Osteocyte (in vitro differentiated cells): ENCODE measurements at regions not wholly inside any gene's neighbourhood (a gene's known extent, or its start where the extent isn't known, plus 50 kb on each side); places are given as distances from the start of the nearest gene placed in this dataset.
"Not testable (repeated sequence)": the region's sequence is repeated elsewhere in the genome, so short reads cannot be mapped to it uniquely, and the experiment has no call there.

Source experiments
- DNase-seq: peaks from one replicate; pipeline ENCODE4 v3.0.0; 2021; ENCODE audit warnings: mixed read lengths; ENCODE audit not compliant: unreplicated experiment; ENCODE audit errors: extremely low spot score
- H3K27ac Mint-ChIP-seq: one replicate; pipeline ENCODE4 v1.8.0; 2021; ENCODE audit warnings: mild to moderate bottlenecking, mixed read lengths; ENCODE audit not compliant: unreplicated experiment
- H3K27me3 Mint-ChIP-seq: one replicate; pipeline ENCODE4 v1.8.0; 2021; ENCODE audit warnings: mixed read lengths; ENCODE audit not compliant: unreplicated experiment
- H3K36me3 Mint-ChIP-seq: one replicate; pipeline ENCODE4 v1.8.0; 2021; ENCODE audit warnings: mixed read lengths; ENCODE audit not compliant: unreplicated experiment
- H3K4me1 Mint-ChIP-seq: one replicate; pipeline ENCODE4 v1.8.0; 2021; ENCODE audit warnings: mixed read lengths; ENCODE audit not compliant: unreplicated experiment
- H3K4me3 Mint-ChIP-seq: one replicate; pipeline ENCODE4 v1.8.0; 2021; ENCODE audit warnings: mild to moderate bottlenecking, moderate library complexity, mixed read lengths; ENCODE audit not compliant: unreplicated experiment
- H3K9me3 Mint-ChIP-seq: one replicate; pipeline ENCODE4 v1.8.0; 2021; ENCODE audit warnings: mixed read lengths; ENCODE audit not compliant: unreplicated experiment
- TF ChIP-seq, protein P1 (sequence below): fragments of 200-600 bp; sonication (generic); IDR thresholded peaks from 2 replicates; pipeline ENCODE4 v1.5.0; 2021; ENCODE audit warnings: antibody characterized with exemption, mild to moderate bottlenecking, moderate library complexity

DNA sequence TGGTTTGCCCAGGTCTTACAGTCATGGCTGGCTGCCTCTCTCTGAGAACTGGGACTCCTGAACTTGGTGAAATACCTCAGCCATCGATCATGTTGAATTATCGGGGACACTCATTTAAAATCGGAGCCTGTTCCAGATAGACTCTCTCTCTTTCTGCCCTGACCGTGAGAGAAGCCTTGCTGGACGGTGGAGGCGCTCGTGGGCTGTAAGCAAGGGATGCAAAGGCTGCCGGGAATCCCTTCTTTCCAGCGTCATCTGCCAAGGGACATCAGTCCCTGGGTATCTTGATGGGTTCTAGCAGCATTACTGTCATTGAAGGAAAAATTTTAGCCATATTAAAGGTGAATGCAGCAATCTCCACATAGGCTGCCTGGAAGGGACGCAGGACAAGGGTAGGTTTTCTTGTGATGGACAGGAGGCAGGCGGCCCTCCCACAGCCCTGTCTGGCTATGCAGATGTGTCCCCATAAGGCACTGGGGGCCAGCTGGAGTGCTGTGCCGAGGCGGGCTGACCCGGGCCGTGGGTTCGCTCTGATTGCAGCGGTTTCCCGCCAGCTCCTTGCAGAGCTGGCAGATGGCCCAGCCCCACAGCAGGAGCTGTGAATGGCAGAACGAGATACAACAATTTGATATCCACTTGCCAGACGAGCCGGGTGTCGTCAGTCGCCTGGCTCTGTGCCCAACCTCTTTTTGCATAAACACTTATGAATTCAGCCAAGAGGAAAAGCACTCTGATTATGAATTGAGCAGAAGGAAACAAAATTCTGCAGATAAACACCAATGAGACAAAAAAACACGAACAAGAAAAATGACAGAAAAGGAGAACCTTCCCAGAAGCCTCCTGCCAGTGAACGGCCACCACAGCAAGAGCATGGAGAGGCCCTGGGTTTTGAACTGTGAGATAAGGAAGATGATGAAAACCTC lies 151.9 kb upstream of the ALDH3B2 start:
- peak; percentile 85 for DNase-seq
- not testable (repeated sequence) for H3K36me3 Mint-ChIP-seq, H3K9me3 Mint-ChIP-seq
- H3K4me1 Mint-ChIP-seq: peaks cover 12% of the 10 kb centered on the region
- peaks cover 59% of the 10 kb centered on the region for H3K27me3 Mint-ChIP-seq
- H3K4me3 Mint-ChIP-seq: peak overlapping the region; percentile 10
- H3K27ac Mint-ChIP-seq: peak overlapping the region; percentile 39

GRCh38 chr11:67824861-67825260 lies 150.4 kb upstream of the ALDH3B2 start:
- not testable (repeated sequence) for H3K9me3 Mint-ChIP-seq, H3K27ac Mint-ChIP-seq, H3K36me3 Mint-ChIP-seq, DNase-seq, H3K4me3 Mint-ChIP-seq
- Mint-ChIP-seq H3K4me1 (peaks cover 12% of the 10 kb centered on the region), H3K27me3 (peaks cover 55% of the 10 kb centered on the region)

GRCh38 chr11:67820081-67820480 lies 145.7 kb upstream of the ALDH3B2 start:
- no peak overlapping the region for H3K27ac Mint-ChIP-seq
- H3K27me3 Mint-ChIP-seq: peaks cover 32% of the 10 kb centered on the region
- H3K36me3 Mint-ChIP-seq: no peaks in the 10 kb centered on the region
- H3K4me3 Mint-ChIP-seq: no peak overlapping the region
- no peaks in the 10 kb centered on the region for H3K9me3 Mint-ChIP-seq
- DNase-seq: no peak
- TF ChIP-seq, protein P1, sequence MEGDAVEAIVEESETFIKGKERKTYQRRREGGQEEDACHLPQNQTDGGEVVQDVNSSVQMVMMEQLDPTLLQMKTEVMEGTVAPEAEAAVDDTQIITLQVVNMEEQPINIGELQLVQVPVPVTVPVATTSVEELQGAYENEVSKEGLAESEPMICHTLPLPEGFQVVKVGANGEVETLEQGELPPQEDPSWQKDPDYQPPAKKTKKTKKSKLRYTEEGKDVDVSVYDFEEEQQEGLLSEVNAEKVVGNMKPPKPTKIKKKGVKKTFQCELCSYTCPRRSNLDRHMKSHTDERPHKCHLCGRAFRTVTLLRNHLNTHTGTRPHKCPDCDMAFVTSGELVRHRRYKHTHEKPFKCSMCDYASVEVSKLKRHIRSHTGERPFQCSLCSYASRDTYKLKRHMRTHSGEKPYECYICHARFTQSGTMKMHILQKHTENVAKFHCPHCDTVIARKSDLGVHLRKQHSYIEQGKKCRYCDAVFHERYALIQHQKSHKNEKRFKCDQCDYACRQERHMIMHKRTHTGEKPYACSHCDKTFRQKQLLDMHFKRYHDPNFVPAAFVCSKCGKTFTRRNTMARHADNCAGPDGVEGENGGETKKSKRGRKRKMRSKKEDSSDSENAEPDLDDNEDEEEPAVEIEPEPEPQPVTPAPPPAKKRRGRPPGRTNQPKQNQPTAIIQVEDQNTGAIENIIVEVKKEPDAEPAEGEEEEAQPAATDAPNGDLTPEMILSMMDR: no peak
- H3K4me1 Mint-ChIP-seq: no peaks in the 10 kb centered on the region

- not testable (repeated sequence) for H3K36me3 Mint-ChIP-seq
These were observed 143.1 kb upstream of the ALDH3B2 start for GRCh38 chr11:67817558-67817957.

DNA sequence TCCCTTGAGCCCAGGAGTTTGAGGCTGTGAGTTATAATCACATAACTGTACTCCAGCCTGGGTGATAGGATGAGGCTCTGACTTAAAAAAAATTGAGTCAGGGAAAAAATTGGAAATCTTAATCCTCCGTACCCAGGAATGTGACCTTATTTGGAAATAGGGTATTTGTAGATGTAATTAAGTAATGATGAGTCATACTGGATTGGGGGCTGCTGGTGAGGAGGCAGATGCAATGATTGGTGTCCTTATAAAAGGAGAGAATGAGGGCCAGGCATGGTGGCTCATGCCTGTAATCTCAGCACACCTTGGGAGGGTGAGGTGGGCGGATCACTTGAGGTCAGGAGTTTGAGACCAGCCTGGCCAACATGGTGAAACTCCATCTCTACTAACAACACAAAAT lies 134.9 kb upstream of the ALDH3B2 start:
- not testable (repeated sequence) for DNase-seq, H3K4me1 Mint-ChIP-seq, H3K27me3 Mint-ChIP-seq, H3K27ac Mint-ChIP-seq, H3K36me3 Mint-ChIP-seq, H3K4me3 Mint-ChIP-seq, H3K9me3 Mint-ChIP-seq

More at GRCh38 chr11:67817558-67817957, 143.1 kb upstream of the ALDH3B2 start:
- not testable (repeated sequence) for H3K4me1 Mint-ChIP-seq, H3K27ac Mint-ChIP-seq, DNase-seq, H3K9me3 Mint-ChIP-seq, H3K4me3 Mint-ChIP-seq
- H3K27me3 Mint-ChIP-seq: peaks cover 16% of the 10 kb centered on the region

DNA sequence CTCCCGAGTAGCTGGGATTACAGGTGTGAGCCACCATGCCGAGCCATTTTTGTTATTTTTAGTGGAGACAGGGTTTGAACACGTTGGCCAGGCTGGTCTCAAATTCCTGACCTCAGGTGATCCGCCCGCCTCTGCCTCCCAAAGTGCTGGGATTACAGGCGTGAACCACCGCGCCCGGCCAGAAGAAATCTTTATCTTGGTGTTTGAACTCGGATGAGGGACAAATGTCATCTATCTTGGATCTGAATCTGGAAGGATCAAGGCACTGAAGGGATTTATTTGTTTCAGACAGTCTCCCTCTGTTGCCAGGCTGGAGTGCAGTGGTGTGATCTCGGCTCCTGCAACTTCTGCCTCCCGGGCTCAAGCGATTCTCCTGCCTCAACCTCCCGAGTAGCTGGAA lies 133.5 kb upstream of the ALDH3B2 start:
- DNase-seq, H3K27ac Mint-ChIP-seq, H3K36me3 Mint-ChIP-seq, H3K27me3 Mint-ChIP-seq, H3K4me3 Mint-ChIP-seq, H3K9me3 Mint-ChIP-seq: not testable (repeated sequence)
- H3K4me1 Mint-ChIP-seq: peaks cover 10% of the 10 kb centered on the region

GRCh38 chr11:67806728-67807235 lies 132.4 kb upstream of the ALDH3B2 start:
- H3K27me3 Mint-ChIP-seq, H3K27ac Mint-ChIP-seq, DNase-seq, H3K36me3 Mint-ChIP-seq, H3K9me3 Mint-ChIP-seq: not testable (repeated sequence)
- peak overlapping the region; percentile 84 for H3K4me3 Mint-ChIP-seq
- peaks cover 10% of the 10 kb centered on the region for H3K4me1 Mint-ChIP-seq

DNA sequence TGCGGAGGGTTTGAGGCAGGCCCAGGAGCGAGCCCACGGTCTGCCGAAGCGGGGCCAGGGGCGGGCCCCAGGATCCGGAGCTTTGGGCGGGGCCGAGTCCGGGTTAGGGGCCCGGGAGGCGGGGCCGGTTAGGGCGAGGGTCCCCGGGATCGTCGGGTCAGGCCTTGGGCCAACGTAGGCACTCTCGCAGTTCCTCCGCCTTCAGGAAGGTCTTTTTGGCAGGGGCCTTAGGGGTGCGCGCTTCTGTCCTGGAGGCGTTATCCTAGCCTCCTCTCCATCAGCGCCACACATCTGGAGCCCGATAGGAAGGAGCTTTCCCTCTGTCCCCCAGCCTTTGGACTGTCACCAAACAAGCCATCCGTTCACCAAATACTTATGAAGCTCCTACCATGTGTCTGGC lies 131.8 kb upstream of the ALDH3B2 start:
- H3K4me3 Mint-ChIP-seq: peak overlapping the region; percentile 84
- H3K27ac Mint-ChIP-seq: peak overlapping the region; percentile 64
- H3K9me3 Mint-ChIP-seq, H3K36me3 Mint-ChIP-seq, DNase-seq, H3K27me3 Mint-ChIP-seq: not testable (repeated sequence)
- peaks cover 10% of the 10 kb centered on the region for H3K4me1 Mint-ChIP-seq

DNA sequence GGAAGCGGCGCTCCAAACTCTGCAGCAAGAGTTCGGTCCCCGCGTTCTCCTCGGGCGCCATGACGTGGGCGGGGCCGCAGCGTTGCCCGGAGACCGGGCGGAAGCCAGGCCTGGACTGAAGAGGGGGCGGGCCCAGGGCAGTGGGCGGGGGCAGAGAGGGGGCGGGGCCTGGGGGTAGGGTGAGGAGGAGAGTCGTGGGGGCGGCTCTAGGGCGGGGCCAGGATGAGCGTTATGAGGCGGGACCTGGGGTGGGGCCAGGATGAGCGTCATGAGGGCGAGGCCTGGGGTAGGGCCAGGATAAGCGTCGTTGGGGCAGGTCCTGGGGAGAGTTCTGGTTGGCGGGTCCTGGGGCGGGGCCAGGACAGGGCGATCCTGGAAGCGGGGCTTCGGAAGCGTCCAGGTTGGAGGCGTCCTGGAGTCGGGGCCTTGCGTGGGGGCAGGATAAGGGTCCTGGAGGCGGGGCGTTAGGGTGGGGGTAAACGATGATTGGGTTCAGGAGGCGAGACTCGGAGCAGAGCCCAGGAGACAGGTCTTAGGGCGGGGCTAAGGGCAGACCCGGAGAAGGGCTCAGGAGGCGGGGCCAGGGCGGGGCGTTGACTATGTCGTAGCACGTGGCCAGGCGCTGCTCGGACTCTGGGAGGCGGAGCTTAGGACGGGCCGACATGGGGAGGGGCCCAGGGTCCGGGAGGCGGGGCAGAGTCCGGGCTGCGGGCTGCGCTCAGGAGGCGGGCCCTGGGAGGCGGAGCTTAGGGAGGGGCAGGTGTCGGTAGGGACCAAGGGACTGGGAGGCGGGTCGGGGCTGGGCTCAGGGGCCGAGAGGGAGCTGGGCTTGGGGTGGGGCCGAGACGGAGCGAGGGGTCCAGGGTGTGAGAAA lies 131.1 kb upstream of the ALDH3B2 start:
- H3K9me3 Mint-ChIP-seq, H3K27me3 Mint-ChIP-seq, H3K36me3 Mint-ChIP-seq: not testable (repeated sequence)
- Mint-ChIP-seq H3K4me3 (peak overlapping the region; percentile 84), H3K4me1 (peaks cover 10% of the 10 kb centered on the region), H3K27ac (peak overlapping the region; percentile 97)
- DNase-seq: peak; percentile 100

- H3K27ac Mint-ChIP-seq: peak overlapping the region; percentile 38
- peak overlapping the region; percentile 84 for H3K4me3 Mint-ChIP-seq
- peaks cover 10% of the 10 kb centered on the region for H3K4me1 Mint-ChIP-seq
- not testable (repeated sequence) for H3K27me3 Mint-ChIP-seq, H3K36me3 Mint-ChIP-seq, DNase-seq, H3K9me3 Mint-ChIP-seq
These were observed 130.2 kb upstream of the ALDH3B2 start for GRCh38 chr11:67804435-67805252.
